Retinal pigment epithelial cell (primary cell): ENCODE measurements at regions not wholly inside any gene's neighbourhood (a gene's known extent, or its start where the extent isn't known, plus 50 kb on each side); places are given as distances from the start of the nearest gene placed in this dataset.
A peak's percentile ranks its signal among the peaks of the same experiment; 100 is the strongest.

ENCODE experiments used
- DNase-seq: peaks from one replicate; pipeline ENCODE4 v3.0.0-alpha.2; 2010; ENCODE audit warnings: low read depth
- H3K4me3 ChIP-seq: 2 replicates; pipeline ENCODE4 v1.5.1; 2011; ENCODE audit warnings: mild to moderate bottlenecking, low read length, control low read depth, moderate library complexity
- TF ChIP-seq, protein P1 (sequence below): conservative IDR thresholded peaks from 2 replicates; pipeline ENCODE4 v1.5.1; 2011; ENCODE audit warnings: low read depth, low read length, control low read depth, inconsistent platforms

DNA sequence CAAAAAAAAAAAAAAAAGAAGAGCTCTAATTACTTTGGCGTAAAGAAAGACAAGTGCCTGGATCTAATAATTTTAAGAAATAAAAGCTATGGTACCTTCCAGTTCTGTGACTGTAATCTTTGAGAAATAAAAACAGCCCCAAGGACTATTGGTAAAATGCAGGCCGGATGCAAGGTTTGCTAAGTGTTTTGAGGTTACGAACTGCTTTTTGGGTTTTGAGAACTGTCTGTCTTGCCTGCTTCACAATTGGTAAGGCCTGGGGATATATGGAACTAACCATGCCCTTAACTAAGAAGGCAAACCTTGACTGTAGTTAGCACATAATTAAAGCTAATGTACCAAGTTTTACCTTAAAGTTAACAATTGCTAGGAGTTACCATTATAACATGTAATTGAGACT, 388.4 kb upstream of the CBLB start:
- TF ChIP-seq, protein P1, sequence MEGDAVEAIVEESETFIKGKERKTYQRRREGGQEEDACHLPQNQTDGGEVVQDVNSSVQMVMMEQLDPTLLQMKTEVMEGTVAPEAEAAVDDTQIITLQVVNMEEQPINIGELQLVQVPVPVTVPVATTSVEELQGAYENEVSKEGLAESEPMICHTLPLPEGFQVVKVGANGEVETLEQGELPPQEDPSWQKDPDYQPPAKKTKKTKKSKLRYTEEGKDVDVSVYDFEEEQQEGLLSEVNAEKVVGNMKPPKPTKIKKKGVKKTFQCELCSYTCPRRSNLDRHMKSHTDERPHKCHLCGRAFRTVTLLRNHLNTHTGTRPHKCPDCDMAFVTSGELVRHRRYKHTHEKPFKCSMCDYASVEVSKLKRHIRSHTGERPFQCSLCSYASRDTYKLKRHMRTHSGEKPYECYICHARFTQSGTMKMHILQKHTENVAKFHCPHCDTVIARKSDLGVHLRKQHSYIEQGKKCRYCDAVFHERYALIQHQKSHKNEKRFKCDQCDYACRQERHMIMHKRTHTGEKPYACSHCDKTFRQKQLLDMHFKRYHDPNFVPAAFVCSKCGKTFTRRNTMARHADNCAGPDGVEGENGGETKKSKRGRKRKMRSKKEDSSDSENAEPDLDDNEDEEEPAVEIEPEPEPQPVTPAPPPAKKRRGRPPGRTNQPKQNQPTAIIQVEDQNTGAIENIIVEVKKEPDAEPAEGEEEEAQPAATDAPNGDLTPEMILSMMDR = no peak
- DNase-seq = no peak
- H3K4me3 ChIP-seq = no peak overlapping the region

DNA sequence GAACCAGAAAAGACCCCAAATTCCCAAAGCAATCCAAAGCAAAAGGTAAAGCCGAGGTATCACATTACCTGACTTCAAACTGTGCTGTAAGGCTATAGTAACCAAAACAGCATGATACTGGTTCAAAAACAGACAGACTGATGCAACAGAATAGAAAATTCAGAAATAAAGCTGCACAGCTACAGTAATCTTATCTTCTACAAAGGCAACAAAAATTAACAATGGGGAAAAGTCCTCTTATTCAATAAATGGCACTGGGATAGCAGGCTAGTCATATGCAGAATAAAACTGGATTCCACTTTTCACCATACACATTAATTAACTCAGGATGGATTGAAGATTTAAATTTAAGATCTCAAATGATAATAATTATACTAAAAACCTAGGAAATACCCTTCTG, 392.6 kb upstream of the CBLB start:
- TF ChIP-seq, protein P1 = no peak
- DNase-seq = no peak

DNA sequence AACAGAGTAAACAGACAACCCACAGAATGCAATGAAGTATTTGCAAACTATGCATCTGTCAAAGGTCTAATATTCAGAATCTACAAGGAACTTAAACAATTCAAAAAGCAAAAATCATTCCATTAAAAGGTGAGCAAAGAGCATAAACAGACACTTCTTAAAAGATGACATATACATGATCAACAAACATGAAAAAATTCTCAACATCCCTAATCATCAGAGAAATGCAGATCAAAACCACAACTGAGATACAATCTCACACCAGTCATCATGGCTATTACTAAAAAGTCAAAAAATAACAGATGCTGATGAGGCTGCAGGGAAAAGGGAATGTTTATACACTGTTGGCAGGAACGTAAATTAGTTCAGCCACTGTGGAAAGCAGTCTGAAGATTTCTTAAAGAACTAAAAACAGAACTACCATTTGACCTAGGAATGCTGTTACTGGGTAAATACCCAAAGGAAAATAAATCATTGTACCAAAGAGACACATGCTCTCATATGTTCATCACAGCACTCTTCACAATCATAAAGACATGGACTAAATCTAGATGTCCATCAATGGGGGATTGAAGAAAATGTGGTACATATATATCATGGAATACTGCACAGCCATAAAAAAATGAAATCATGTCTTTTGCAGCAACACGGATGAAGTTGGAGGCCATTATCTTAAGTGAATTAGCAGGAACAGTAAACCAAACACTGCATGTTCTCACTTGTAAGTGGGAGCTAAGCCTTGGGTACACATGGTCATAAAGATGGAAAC, 393.3 kb upstream of the CBLB start:
- H3K4me3 ChIP-seq = no peak overlapping the region
- TF ChIP-seq, protein P1 = no peak
- no peak for DNase-seq

More for the DNA sequence above, 392.6 kb upstream of the CBLB start:
- no peak overlapping the region for H3K4me3 ChIP-seq

DNA sequence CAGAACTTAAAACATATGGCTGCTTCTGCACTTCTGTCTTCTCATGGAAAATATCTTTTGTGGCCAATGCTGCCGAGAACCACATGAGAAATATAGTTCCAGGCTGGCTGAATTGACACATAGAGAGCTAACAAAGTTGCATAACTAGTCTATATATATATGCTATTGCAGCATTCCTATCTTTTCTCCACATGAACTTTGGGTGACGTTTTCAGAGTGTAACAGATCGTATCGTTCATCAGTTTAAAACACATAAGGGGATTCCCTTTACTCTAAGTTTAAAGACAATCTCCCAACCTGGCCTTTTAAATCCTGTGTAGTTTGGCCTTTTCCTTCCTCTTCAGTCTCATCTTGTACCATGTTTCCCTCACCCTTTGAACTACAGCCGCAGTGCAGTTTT, 394.2 kb upstream of the CBLB start:
- DNase-seq = no peak
- no peak overlapping the region for H3K4me3 ChIP-seq
- TF ChIP-seq, protein P1 = no peak

DNA sequence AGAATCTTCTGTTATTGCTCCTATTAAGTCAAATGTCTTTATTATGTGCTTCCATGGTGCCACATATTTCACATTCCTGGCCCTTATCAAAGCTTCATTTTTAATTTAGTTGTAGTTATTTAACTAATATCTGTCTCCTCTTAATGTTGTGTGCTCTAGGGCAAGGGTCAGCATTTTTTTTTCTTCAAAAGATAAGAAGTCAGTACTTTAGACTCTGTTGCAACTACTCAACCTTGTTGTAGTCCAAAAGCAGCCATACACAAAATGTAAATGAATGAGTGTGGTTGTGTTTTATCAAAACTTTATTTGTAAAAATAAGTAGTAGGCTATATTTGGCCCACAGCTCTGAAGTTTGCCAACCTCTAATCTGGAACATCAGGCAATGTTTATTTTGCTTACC, 394.7 kb upstream of the CBLB start:
- TF ChIP-seq, protein P1 = no peak
- peak; percentile 9 for DNase-seq
- H3K4me3 ChIP-seq = no peak overlapping the region

DNA sequence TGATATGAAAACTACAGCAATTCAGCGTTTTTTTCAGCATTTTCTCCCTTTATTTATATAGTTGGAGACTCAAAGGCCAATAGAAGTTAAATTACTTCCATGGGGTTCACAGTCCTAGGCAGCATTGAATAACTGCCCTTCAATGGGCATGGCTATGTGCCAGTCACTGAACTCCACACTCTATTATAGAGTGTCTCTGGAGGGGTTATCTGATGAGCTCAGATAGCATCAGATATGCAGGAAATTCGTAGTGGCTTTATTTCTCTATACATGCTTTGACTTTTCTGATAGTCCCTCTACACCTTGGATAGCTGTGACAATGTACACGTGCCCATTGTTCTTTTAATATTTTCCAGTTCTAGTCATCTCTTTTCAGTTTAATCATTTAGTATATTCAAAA, 396.9 kb upstream of the CBLB start:
- no peak for DNase-seq
- TF ChIP-seq, protein P1 = no peak
- no peak overlapping the region for H3K4me3 ChIP-seq

DNA sequence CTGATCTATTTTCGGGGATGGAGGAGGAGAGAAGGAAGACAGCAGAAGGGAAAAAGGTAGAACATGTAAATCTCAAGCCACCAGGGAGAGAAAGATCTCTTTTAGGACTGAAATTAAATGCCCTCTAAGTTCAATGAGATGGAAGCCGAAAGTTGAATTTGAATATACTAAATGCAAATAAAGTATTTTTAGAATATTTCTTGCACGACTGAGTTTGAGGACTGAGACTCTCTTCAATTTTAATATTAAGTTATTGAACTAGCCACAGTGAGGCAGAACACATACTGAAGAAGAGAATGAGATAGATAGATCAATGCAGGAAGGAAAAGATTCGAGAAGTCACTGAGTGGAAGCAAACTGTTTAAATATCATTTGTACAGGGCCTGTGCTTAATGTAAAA, 399.9 kb upstream of the CBLB start:
- DNase-seq = no peak
- H3K4me3 ChIP-seq = no peak overlapping the region
- TF ChIP-seq, protein P1 = no peak
